ENCODE measurements at regions not wholly inside any gene's neighbourhood (a gene's known extent, or its start where the extent isn't known, plus 50 kb on each side); places are given as distances from the start of the nearest gene placed in this dataset.

DNA sequence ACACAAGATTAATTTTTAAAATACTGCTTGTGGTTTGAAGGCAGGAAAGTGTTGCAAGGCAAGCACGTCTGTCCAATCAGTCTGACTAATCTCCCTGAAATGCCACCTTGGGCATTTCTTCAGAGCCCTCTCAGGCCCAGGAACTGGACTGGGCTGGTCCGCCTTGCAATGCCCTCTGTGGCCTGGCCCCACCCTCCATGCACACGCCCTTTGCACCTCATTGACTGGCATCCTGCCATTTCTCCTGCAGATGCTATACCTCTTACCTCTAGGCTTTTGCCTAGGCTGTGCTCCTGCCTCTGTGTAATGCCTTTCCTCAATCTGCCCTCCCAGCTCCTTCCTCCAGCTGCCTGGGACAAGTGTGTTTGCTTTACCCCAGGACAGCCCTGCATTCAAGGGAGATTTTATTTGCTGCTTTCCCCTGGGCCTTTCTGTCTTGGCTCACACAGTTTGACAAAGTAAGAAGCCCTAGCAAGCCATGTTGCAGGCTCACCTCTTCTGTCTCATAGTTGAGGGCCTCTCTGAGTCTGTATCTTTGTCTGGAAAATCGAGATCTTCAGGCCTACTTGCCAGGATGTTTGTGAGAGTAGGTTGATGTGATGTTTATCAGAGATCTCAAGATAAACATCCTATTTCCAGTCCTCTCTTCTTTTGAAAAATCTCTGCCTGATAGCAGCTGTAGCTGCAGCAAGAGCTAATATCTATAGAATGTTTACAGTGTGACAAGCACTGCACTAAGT is 149.2 kb upstream of the JUN start:
- TF ChIP-seq, protein P1, sequence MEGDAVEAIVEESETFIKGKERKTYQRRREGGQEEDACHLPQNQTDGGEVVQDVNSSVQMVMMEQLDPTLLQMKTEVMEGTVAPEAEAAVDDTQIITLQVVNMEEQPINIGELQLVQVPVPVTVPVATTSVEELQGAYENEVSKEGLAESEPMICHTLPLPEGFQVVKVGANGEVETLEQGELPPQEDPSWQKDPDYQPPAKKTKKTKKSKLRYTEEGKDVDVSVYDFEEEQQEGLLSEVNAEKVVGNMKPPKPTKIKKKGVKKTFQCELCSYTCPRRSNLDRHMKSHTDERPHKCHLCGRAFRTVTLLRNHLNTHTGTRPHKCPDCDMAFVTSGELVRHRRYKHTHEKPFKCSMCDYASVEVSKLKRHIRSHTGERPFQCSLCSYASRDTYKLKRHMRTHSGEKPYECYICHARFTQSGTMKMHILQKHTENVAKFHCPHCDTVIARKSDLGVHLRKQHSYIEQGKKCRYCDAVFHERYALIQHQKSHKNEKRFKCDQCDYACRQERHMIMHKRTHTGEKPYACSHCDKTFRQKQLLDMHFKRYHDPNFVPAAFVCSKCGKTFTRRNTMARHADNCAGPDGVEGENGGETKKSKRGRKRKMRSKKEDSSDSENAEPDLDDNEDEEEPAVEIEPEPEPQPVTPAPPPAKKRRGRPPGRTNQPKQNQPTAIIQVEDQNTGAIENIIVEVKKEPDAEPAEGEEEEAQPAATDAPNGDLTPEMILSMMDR (IDR thresholded peaks at IDR 0.05; ENCODE audit: low read depth, low read length), result no peak
- no peak for TF ChIP-seq POLR2A (IDR thresholded peaks at IDR 0.05; ENCODE audit: extremely low read depth, insufficient read length)

Measured in NB4 (cell line).